Karpas-422 (cell line): ENCODE measurements at regions not wholly inside any gene's neighbourhood (a gene's known extent, or its start where the extent isn't known, plus 50 kb on each side); places are given as distances from the start of the nearest gene placed in this dataset.
"Not testable (repeated sequence)": the region's sequence is repeated elsewhere in the genome, so short reads cannot be mapped to it uniquely, and the experiment has no call there.

Experiments
- DNase-seq: peaks from one replicate; pipeline ENCODE4 v3.0.0-alpha.2; 2015
- H2AFZ ChIP-seq: fragments of 200-600 bp; sonication (generic); 2 replicates; pipeline ENCODE4 v1.6.1; 2014; ENCODE audit warnings: antibody characterized with exemption, low read length, mixed read lengths
- H3K27ac ChIP-seq: fragments of 200-600 bp; sonication (generic); 2 replicates; pipeline ENCODE4 v1.5.1; 2014; ENCODE audit warnings: mild to moderate bottlenecking, low read length, moderate library complexity
- H3K27me3 ChIP-seq: fragments of 200-600 bp; sonication (generic); 2 replicates; pipeline ENCODE4 v1.6.1; 2014; ENCODE audit warnings: low read length, mixed read lengths
- H3K36me3 ChIP-seq: fragments of 200-600 bp; sonication (generic); 2 replicates; pipeline ENCODE4 v1.6.1; 2014; ENCODE audit warnings: low read length, mixed read lengths; ENCODE audit not compliant: insufficient read depth
- H3K4me1 ChIP-seq: fragments of 200-600 bp; sonication (generic); 2 replicates; pipeline ENCODE4 v1.6.1; 2014; ENCODE audit warnings: mild to moderate bottlenecking, low read length, mixed read lengths
- H3K4me2 ChIP-seq: fragments of 200-600 bp; sonication (generic); 2 replicates; pipeline ENCODE4 v1.6.1; 2014; ENCODE audit warnings: low read length, low read depth, mild to moderate bottlenecking; ENCODE audit not compliant: poor library complexity, severe bottlenecking
- H3K4me3 ChIP-seq: fragments of 200-600 bp; sonication (generic); 2 replicates; pipeline ENCODE4 v1.5.1; 2014; ENCODE audit warnings: mild to moderate bottlenecking, antibody characterized with exemption, low read length, mixed read lengths
- H3K79me2 ChIP-seq: fragments of 200-600 bp; sonication (generic); 2 replicates; pipeline ENCODE4 v1.6.1; 2014; ENCODE audit warnings: mild to moderate bottlenecking, low read length, mixed read lengths
- H3K9ac ChIP-seq: fragments of 200-600 bp; sonication (generic); 2 replicates; pipeline ENCODE4 v1.6.0; 2014; ENCODE audit warnings: low read length
- H3K9me2 ChIP-seq: fragments of 200-600 bp; sonication (generic), shearing (Covaris generic); replicated peaks from 2 replicates; pipeline ENCODE4 v1.6.0; 2014; ENCODE audit warnings: mild to moderate bottlenecking, low read length, moderate library complexity; ENCODE audit not compliant: insufficient read depth
- H3K9me3 ChIP-seq: fragments of 300-700, 200-600 bp; sonication (generic); 2 replicates; pipeline ENCODE4 v1.6.1; 2014; ENCODE audit warnings: low read length, mixed read lengths
- H4K20me1 ChIP-seq: fragments of 200-600 bp; sonication (generic); 2 replicates; pipeline ENCODE4 v1.6.1; 2014; ENCODE audit warnings: mild to moderate bottlenecking, antibody characterized with exemption, low read length, low read depth; ENCODE audit not compliant: insufficient read depth

GRCh38 chr17:37816950-37817349, 72.1 kb upstream of the HNF1B start:
- Histone ChIP-seq H3K79me2 (no peaks in the 10 kb centered on the region), H3K9me2 (no peaks in the 10 kb centered on the region), H2AFZ (no peak overlapping the region), H3K36me3 (no peaks in the 10 kb centered on the region), H3K27me3 (no peaks in the 10 kb centered on the region), H4K20me1 (no peaks in the 10 kb centered on the region), H3K4me2 (no peak overlapping the region), H3K4me3 (no peak overlapping the region), H3K9ac (no peak overlapping the region), H3K4me1 (peaks cover 49% of the 10 kb centered on the region), H3K9me3 (no peaks in the 10 kb centered on the region), H3K27ac (peak overlapping the region; percentile 100)
- peak; percentile 56 for DNase-seq

DNA sequence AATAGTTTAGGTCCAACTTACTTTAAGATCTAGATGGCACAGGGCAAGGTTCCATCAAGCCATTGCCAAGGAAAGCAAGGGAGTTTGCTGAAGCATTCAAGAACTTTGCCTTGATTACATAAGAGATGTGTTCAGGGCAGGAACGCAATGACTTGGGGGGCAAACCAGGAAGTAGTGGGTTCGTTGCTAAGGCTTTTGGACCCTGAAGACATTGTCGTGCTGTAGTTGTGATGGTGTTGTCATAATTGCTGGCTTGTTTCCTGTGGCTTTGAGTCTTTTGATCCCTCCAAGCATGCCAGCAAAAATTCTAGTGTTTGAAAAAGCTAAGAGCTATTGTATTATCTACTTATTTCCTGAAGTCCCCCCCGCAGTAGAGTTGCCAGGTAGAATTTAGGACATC, 70.7 kb upstream of the HNF1B start:
- Histone ChIP-seq H4K20me1 (no peaks in the 10 kb centered on the region), H3K9me2 (no peaks in the 10 kb centered on the region), H3K9ac (no peak overlapping the region), H3K4me1 (peaks cover 35% of the 10 kb centered on the region), H3K27ac (no peak overlapping the region), H3K4me2 (no peak overlapping the region), H3K79me2 (no peaks in the 10 kb centered on the region), H2AFZ (no peak overlapping the region), H3K36me3 (no peaks in the 10 kb centered on the region), H3K9me3 (no peaks in the 10 kb centered on the region), H3K4me3 (no peak overlapping the region), H3K27me3 (no peaks in the 10 kb centered on the region)
- DNase-seq, result peak; percentile 27

DNA sequence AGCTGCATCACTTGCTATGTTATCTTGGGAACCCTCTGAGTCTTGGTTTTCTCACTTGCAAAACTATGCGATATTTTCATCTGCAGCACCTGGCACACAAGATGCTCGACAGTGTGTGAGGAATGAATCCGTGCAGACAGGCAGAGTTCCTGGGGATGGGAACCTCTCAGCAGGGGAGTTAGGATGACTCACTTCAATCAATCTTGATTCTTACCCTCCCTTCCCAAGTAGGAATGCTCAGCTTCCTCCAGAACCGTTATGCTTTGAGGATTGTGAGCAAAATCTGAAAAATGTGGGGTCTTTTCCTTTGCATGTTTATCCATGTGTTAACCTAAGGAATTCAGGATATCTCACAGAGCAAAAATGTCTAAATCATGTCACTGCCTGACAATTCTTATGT, 68.9 kb upstream of the HNF1B start:
- H2AFZ ChIP-seq, result no peak overlapping the region
- H3K27me3 ChIP-seq, result no peaks in the 10 kb centered on the region
- no peaks in the 10 kb centered on the region for H4K20me1 ChIP-seq

GRCh38 chr17:37808846-37809245, 64.0 kb upstream of the HNF1B start:
- H3K9me3 ChIP-seq, H3K27me3 ChIP-seq, H2AFZ ChIP-seq, H3K4me2 ChIP-seq, H3K27ac ChIP-seq, H3K4me1 ChIP-seq, H3K9ac ChIP-seq, H4K20me1 ChIP-seq, H3K36me3 ChIP-seq, H3K9me2 ChIP-seq, DNase-seq, H3K4me3 ChIP-seq, H3K79me2 ChIP-seq: not testable (repeated sequence)

More for the DNA sequence above, 68.9 kb upstream of the HNF1B start:
- DNase-seq, result no peak
- Histone ChIP-seq H3K36me3 (no peaks in the 10 kb centered on the region), H3K9ac (no peak overlapping the region), H3K4me3 (no peak overlapping the region), H3K4me1 (peaks cover 17% of the 10 kb centered on the region), H3K9me2 (no peaks in the 10 kb centered on the region), H3K9me3 (no peaks in the 10 kb centered on the region), H3K4me2 (no peak overlapping the region), H3K27ac (no peak overlapping the region), H3K79me2 (no peaks in the 10 kb centered on the region)

DNA sequence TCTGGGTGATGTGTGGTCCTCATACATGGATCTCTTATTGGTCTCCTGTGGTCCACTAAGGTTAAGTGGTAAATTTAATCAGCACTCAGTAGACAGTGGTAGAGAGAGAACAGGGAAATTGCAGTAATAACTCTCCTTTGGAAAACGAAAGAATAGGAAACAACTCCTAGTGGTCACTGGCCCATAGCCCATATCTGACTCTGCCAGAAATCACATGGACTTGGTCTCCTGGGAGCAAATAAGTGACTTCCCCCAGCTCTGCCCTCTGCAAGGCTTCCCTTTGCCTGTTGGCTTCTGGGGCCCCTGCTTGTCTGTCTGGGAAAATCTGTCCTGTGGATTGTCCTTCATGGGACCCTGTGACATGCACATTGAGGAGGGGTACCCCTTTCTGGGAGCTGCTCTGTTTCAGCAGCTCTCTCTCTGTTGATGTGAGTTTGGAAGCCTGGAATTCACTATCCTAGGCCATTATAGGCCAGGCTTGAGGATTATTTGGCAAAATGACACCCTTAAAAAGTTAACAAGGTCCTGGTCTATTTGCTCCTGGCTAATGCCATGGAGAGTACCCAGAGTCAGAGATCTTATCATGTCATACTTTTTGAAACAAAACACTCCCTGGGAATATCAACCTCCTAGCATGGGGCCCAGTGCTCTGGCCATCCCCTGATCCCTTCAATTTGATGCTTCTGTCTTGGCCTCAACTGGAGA, 58.0 kb upstream of the HNF1B start:
- no peak for DNase-seq
- peaks cover 25% of the 10 kb centered on the region for H3K4me1 ChIP-seq
- no peaks in the 10 kb centered on the region for H3K27me3 ChIP-seq
- no peak overlapping the region for H3K4me2 ChIP-seq
- no peaks in the 10 kb centered on the region for H3K36me3 ChIP-seq
- H2AFZ ChIP-seq, result no peak overlapping the region
- H3K9me2 ChIP-seq, result no peaks in the 10 kb centered on the region
- no peaks in the 10 kb centered on the region for H3K9me3 ChIP-seq
- H3K9ac ChIP-seq, result no peak overlapping the region
- H3K79me2 ChIP-seq, result no peaks in the 10 kb centered on the region
- no peak overlapping the region for H3K27ac ChIP-seq
- H3K4me3 ChIP-seq, result no peak overlapping the region
- H4K20me1 ChIP-seq, result no peaks in the 10 kb centered on the region

- Histone ChIP-seq H3K27ac (no peak overlapping the region), H3K9ac (no peak overlapping the region), H3K4me3 (no peak overlapping the region), H3K4me2 (no peak overlapping the region), H4K20me1 (no peaks in the 10 kb centered on the region), H3K36me3 (no peaks in the 10 kb centered on the region), H3K79me2 (no peaks in the 10 kb centered on the region), H3K27me3 (no peaks in the 10 kb centered on the region), H3K9me3 (no peaks in the 10 kb centered on the region), H2AFZ (no peak overlapping the region), H3K4me1 (peaks cover 25% of the 10 kb centered on the region), H3K9me2 (no peaks in the 10 kb centered on the region)
- DNase-seq, result no peak
These were observed 57.3 kb upstream of the HNF1B start for GRCh38 chr17:37802061-37802595.

GRCh38 chr17:37801171-37801570, 56.3 kb upstream of the HNF1B start:
- Histone ChIP-seq H4K20me1 (no peaks in the 10 kb centered on the region), H3K27ac (no peak overlapping the region), H3K9ac (peak overlapping the region; percentile 4; the same call in 1 of the 2 replicates), H3K36me3 (no peaks in the 10 kb centered on the region), H3K4me2 (peak overlapping the region; percentile 34), H3K27me3 (no peaks in the 10 kb centered on the region), H3K4me3 (no peak overlapping the region), H3K4me1 (peaks cover 27% of the 10 kb centered on the region), H3K9me2 (no peaks in the 10 kb centered on the region), H3K79me2 (no peaks in the 10 kb centered on the region), H3K9me3 (no peaks in the 10 kb centered on the region), H2AFZ (no peak overlapping the region)
- DNase-seq, result no peak

DNA sequence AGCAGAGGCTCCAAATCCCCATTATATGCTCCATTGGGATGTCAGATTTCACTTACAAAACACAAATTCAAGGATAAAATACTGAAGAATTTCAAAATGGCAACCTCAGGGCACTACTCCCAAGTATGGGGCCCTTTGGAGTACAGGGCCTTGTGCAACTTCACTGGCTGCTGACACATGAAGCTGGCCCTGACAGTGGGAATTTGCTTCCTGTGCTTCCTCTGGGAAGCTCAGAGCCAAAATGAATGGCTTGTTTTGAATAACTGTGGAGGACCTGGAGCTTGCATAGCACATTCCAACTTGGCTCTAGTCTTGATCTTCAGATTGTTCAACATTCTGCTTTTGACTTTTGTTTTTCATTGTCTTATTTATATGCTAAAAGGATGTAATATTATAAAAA, 52.3 kb upstream of the HNF1B start:
- Histone ChIP-seq H2AFZ (no peak overlapping the region), H3K4me2 (no peak overlapping the region), H3K79me2 (no peaks in the 10 kb centered on the region), H3K27me3 (no peaks in the 10 kb centered on the region), H3K9ac (no peak overlapping the region), H3K36me3 (no peaks in the 10 kb centered on the region), H4K20me1 (no peaks in the 10 kb centered on the region), H3K9me3 (no peaks in the 10 kb centered on the region), H3K4me3 (no peak overlapping the region), H3K9me2 (no peaks in the 10 kb centered on the region), H3K4me1 (peaks cover 40% of the 10 kb centered on the region), H3K27ac (no peak overlapping the region)
- DNase-seq, result no peak
